ENCODE measurements at regions not wholly inside any gene's neighbourhood (a gene's known extent, or its start where the extent isn't known, plus 50 kb on each side); places are given as distances from the start of the nearest gene placed in this dataset.

DNA sequence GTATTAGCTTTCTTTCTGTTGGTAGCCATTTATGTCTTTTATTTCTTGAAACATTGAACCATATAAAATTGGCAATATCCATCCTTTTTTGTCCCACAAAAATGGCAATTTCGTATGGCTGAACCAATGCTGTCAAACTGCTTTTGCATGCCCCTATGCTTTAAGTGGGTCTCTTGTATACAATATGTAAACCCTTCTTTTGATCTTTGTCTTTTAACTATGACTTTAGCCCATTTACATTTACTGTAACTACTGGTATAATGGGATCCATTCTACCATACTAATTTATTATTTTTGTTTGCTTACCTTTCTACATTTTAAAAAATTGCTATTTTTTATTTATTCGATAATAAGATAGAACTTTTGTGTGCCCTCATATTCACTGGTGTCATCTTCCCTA lies 93.4 kb downstream of the TENT4A start:
- no peak overlapping the region for H3K27ac ChIP-seq (ENCODE audit: low read depth in 1 of 2, low read length in 2 of 2)
- no peaks in the 10 kb centered on the region for H3K36me3 ChIP-seq (replicated peaks in 1 of 2; ENCODE audit: control insufficient read depth in 1 of 2, insufficient read depth in 2 of 2, low read length in 2 of 2)
- Mint-ChIP-seq H3K9me3 (peaks cover 2 to 8% (median 4%) of the 10 kb centered on the region in 7 donors), H3K27ac (no peak overlapping the region), H3K36me3 (no peaks in the 10 kb centered on the region), H3K27me3 (ENCODE audit: low read depth in 3 of 3) (peaks cover 0 to 2% (median 1%) of the 10 kb centered on the region in 3 donors), H3K4me1 (no peaks in the 10 kb centered on the region), H3K4me3 (no peak overlapping the region)
- TF ChIP-seq, protein P1, sequence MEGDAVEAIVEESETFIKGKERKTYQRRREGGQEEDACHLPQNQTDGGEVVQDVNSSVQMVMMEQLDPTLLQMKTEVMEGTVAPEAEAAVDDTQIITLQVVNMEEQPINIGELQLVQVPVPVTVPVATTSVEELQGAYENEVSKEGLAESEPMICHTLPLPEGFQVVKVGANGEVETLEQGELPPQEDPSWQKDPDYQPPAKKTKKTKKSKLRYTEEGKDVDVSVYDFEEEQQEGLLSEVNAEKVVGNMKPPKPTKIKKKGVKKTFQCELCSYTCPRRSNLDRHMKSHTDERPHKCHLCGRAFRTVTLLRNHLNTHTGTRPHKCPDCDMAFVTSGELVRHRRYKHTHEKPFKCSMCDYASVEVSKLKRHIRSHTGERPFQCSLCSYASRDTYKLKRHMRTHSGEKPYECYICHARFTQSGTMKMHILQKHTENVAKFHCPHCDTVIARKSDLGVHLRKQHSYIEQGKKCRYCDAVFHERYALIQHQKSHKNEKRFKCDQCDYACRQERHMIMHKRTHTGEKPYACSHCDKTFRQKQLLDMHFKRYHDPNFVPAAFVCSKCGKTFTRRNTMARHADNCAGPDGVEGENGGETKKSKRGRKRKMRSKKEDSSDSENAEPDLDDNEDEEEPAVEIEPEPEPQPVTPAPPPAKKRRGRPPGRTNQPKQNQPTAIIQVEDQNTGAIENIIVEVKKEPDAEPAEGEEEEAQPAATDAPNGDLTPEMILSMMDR (IDR thresholded peaks at IDR 0.05) = no peak
- H3K4me1 ChIP-seq (ENCODE audit: control insufficient read depth in 1 of 2, insufficient read depth in 2 of 2, low read length in 2 of 2) = no peaks in the 10 kb centered on the region
- peaks cover 0 to under 1% of the 10 kb centered on the region in 2 donors for H3K9me3 ChIP-seq (replicated peaks in 1 of 2; ENCODE audit: control insufficient read depth in 1 of 2, insufficient read depth in 1 of 2, low read length in 2 of 2)
- no peaks in the 10 kb centered on the region for H3K79me2 ChIP-seq (ENCODE audit: insufficient read depth, low read length)
- no peak overlapping the region for H3K4me3 ChIP-seq (replicated peaks in 1 of 3; ENCODE audit: low read depth in 2 of 3, low read length in 3 of 3)
- H4K20me1 ChIP-seq (ENCODE audit: insufficient read depth, low read length) = no peaks in the 10 kb centered on the region
- H3K4me2 ChIP-seq (replicated peaks; ENCODE audit: extremely low read depth, low read length, poor library complexity, severe bottlenecking) = no peak overlapping the region
- H3K9ac ChIP-seq (ENCODE audit: insufficient read depth, low read length, poor library complexity, severe bottlenecking) = no peak overlapping the region
- intact Hi-C loops (cut with micrococcal nuclease) = no loop called here
- no peaks in the 10 kb centered on the region for H3K27me3 ChIP-seq (ENCODE audit: control insufficient read depth in 2 of 2, insufficient read depth in 2 of 2, low read length in 2 of 2)
- H2AFZ ChIP-seq (ENCODE audit: insufficient read depth, low read depth, low read length, poor library complexity, severe bottlenecking) = no peak overlapping the region
- WGBS (ENCODE audit: insufficient coverage) = no CpG with 5 or more reads among the region's 2 CpGs
- DNase-seq = no peak

DNA sequence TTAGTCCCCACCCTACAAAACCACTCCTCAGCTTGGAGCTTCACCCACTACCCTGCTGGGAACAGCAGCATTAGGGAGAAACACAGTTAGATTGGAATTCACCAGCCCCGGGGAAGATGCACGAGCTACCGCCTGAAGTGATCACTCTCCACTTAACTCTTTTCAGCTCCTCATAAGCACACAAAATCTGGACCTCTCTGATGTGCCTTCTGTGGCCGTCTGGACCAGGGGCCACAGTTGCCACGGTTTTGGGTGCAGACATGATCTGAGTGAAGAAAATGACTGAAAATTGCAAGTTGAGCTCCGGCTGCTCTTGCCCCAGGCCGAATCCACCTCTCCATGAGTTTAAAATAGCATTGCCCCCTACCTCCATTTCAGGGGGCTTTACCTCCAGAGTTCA lies 95.2 kb downstream of the TENT4A start:
- no CpG with 5 or more reads among the region's 7 CpGs for WGBS (ENCODE audit: insufficient coverage)
- intact Hi-C loops (cut with micrococcal nuclease) = no loop called here
- Histone ChIP-seq H3K36me3 (replicated peaks in 1 of 2; ENCODE audit: control insufficient read depth in 1 of 2, insufficient read depth in 2 of 2, low read length in 2 of 2) (no peaks in the 10 kb centered on the region), H2AFZ (ENCODE audit: insufficient read depth, low read depth, low read length, poor library complexity, severe bottlenecking) (no peak overlapping the region), H3K27ac (ENCODE audit: low read depth in 1 of 2, low read length in 2 of 2) (no peak overlapping the region), H3K4me3 (replicated peaks in 1 of 3; ENCODE audit: low read depth in 2 of 3, low read length in 3 of 3) (no peak overlapping the region), H3K79me2 (ENCODE audit: insufficient read depth, low read length) (no peaks in the 10 kb centered on the region), H3K4me1 (ENCODE audit: control insufficient read depth in 1 of 2, insufficient read depth in 2 of 2, low read length in 2 of 2) (no peaks in the 10 kb centered on the region), H4K20me1 (ENCODE audit: insufficient read depth, low read length) (no peaks in the 10 kb centered on the region), H3K4me2 (replicated peaks; ENCODE audit: extremely low read depth, low read length, poor library complexity, severe bottlenecking) (no peak overlapping the region), H3K27me3 (ENCODE audit: control insufficient read depth in 2 of 2, insufficient read depth in 2 of 2, low read length in 2 of 2) (no peaks in the 10 kb centered on the region), H3K9ac (ENCODE audit: insufficient read depth, low read length, poor library complexity, severe bottlenecking) (no peak overlapping the region), H3K9me3 (replicated peaks in 1 of 2; ENCODE audit: control insufficient read depth in 1 of 2, insufficient read depth in 1 of 2, low read length in 2 of 2) (no peaks in the 10 kb centered on the region)
- no peak overlapping the region for H3K27ac Mint-ChIP-seq
- H3K4me1 Mint-ChIP-seq = no peaks in the 10 kb centered on the region
- no peak for DNase-seq
- H3K9me3 Mint-ChIP-seq = peaks cover 2 to 8% (median 4%) of the 10 kb centered on the region in 7 donors
- no peak overlapping the region for H3K4me3 Mint-ChIP-seq
- peaks cover 0 to 2% (median 2%) of the 10 kb centered on the region in 3 donors for H3K27me3 Mint-ChIP-seq (ENCODE audit: low read depth in 3 of 3)
- H3K36me3 Mint-ChIP-seq = no peaks in the 10 kb centered on the region
- TF ChIP-seq, protein P1 (IDR thresholded peaks at IDR 0.05) = no peak
